ENCODE measurements at regions not wholly inside any gene's neighbourhood (a gene's known extent, or its start where the extent isn't known, plus 50 kb on each side); places are given as distances from the start of the nearest gene placed in this dataset.

DNA sequence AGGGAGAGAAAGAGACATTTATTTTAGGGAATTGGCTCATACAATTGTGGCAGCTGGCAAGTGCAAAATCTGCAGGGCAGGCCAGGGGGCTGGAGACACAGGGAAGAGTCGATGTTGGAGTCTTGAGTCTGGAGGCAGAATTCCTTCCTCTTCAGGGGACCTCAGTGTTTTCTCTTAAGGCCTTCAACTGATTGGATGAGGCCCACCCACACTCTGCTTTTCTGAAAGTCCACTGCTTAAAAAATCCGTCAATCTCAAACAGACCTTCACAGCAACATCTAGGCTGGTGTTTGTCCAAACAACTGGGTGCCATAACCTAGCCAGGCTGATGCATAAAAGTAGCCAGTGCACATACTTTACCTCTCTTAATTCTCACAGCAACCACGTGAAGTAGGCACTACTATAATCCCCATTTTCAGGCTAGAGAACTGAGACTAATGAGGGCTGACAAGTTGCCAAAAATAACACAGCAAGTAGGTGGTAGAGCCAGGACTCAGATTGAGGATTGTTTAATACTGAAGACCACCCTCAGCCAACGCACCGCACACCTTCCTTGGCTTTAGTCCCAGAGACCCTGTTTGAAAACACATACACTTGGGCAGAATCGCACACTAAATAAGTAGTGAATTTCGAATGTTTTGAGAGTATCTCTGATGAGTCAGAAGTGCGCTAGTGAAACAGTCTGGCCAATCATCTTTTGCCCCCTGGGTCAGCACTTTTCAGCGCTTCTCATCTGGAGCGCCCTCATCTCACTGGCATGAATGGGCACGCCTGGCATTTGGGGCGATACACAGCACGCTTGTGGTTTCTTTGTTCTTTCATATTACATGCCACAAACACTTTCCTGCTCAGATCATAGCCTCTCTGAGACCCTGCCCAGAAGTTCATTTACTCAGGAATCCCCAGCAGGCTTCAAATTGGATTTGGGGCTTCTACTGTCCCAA is 591.4 kb downstream of the CCDC171 start:
- TF ChIP-seq BHLHE40 (IDR thresholded peaks at IDR 0.05; ENCODE audit: borderline replicate concordance) (no peak), SUZ12 (IDR thresholded peaks at IDR 0.05) (no peak), FOXM1 (IDR thresholded peaks at IDR 0.05; ENCODE audit: borderline replicate concordance) (no peak), CTBP1 (IDR thresholded peaks at IDR 0.05; ENCODE audit: borderline replicate concordance) (no peak), NFRKB (IDR thresholded peaks at IDR 0.05) (no peak), ZNF384 (IDR thresholded peaks at IDR 0.05) (no peak), LEF1 (IDR thresholded peaks at IDR 0.05; ENCODE audit: borderline replicate concordance) (no peak)
- no peak for DNase-seq (ENCODE audit: extremely low spot score)
- POLR2A ChIA-PET, result no interaction called here
- CTCF ChIA-PET, result no interaction called here

DNA sequence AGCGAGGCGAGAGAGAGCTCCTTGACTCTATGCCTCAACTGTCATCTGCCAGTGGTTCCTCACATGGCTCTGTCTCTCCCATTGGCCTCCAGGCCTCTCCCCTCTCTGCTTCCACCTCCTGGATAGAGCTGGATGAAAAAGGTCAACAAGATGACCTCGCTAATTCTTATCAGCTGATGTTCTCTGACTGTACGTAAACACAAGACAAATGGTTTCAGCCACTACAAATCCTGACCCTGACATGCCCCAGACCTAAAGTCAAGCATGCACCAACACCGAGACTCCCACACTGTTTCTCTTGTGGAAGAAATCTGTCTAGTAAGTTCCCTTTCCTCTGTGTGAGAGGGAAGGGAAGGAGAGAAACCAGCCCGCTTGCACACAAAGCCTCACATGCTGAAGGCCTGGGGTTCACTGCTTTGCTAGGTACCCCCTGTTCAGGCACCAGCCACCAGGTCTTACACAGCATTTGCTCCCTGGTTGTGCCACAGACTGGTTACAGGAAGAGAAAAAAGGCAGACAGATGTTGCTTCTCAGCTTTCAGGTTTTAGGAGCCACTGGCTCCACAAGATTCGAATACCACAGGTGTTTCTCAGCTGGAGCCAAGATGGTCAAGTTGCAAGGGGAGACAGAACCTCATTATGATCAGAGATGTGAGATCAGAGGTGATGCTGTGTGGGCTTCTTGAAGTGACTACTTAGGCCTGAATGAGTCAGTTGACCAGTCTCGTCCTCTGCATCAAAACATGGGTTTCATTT is 592.5 kb downstream of the CCDC171 start:
- no peak for DNase-seq (ENCODE audit: extremely low spot score)
- TF ChIP-seq ARNT (IDR thresholded peaks at IDR 0.05) (no peak), BHLHE40 (IDR thresholded peaks at IDR 0.05; ENCODE audit: borderline replicate concordance) (no peak), HDGF (IDR thresholded peaks at IDR 0.05; ENCODE audit: borderline replicate concordance) (no peak), L3MBTL2 (conservative IDR thresholded peaks at IDR 0.05) (no peak), CTBP1 (IDR thresholded peaks at IDR 0.05; ENCODE audit: borderline replicate concordance) (no peak), SUZ12 (IDR thresholded peaks at IDR 0.05) (no peak), FOXA1 (IDR thresholded peaks at IDR 0.05) (no peak), ELF4 (IDR thresholded peaks at IDR 0.05) (no peak)
- POLR2A ChIA-PET, result no interaction called here
- CTCF ChIA-PET, result interaction anchor here (1.3 kb wide), 1 partner anchor 12 kb away, joined by 3 read pairs; no protein-coding TSS in a partner anchor

DNA sequence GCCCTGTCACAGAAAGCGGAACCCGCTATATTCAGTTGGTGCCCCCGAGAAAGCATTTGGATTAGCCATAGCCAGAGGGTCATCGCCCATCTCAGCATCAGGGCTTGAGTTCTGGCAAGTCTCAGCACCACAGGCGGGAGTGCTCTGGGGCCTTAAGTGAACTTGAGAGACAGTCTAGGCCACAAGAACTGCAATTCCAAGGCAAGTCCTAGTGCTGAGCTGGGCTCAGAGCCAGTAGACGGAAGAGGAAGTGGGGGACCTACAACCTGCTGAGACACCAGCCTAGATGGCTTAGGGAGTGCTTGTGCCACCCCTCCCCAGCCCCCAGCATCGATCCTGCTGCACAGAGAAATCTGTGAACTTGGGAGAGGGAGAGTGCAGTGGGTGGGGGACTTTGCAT is 594.9 kb downstream of the CCDC171 start:
- ChIA-PET CTCF (no interaction called here), POLR2A (no interaction called here)
- no peak for DNase-seq (ENCODE audit: extremely low spot score)

DNA sequence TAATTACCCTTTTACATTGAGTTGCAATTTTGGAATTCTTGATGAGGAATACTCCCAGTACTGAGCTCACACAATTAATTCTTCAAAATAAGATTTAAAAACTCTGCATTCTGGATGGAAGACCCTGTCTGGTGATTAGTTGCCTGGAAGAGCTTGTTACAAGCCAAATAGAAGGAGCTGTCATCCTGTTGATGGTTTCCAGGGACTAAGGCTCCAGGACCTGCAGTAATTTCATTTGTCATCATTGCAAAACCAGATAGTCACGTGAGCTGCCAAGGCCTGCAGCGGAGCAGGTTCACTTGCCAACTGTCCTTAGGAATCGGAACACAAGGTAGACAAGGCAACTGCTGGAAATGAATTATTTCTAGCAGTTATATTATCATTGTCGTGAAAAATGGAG is 597.7 kb downstream of the CCDC171 start:
- TF ChIP-seq FOXA1 (IDR thresholded peaks at IDR 0.05) (no peak), ARNT (IDR thresholded peaks at IDR 0.05) (no peak), NFRKB (IDR thresholded peaks at IDR 0.05) (no peak), SP1 (IDR thresholded peaks at IDR 0.05) (no peak)
- TF ChIP-seq, protein P1, sequence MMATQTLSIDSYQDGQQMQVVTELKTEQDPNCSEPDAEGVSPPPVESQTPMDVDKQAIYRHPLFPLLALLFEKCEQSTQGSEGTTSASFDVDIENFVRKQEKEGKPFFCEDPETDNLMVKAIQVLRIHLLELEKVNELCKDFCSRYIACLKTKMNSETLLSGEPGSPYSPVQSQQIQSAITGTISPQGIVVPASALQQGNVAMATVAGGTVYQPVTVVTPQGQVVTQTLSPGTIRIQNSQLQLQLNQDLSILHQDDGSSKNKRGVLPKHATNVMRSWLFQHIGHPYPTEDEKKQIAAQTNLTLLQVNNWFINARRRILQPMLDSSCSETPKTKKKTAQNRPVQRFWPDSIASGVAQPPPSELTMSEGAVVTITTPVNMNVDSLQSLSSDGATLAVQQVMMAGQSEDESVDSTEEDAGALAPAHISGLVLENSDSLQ (IDR thresholded peaks at IDR 0.05), result no peak
- no peak for DNase-seq (ENCODE audit: extremely low spot score)
- POLR2A ChIA-PET, result no interaction called here
- CTCF ChIA-PET, result no interaction called here

More for the DNA sequence above, 594.9 kb downstream of the CCDC171 start:
- TF ChIP-seq HDGF (IDR thresholded peaks at IDR 0.05; ENCODE audit: borderline replicate concordance) (no peak), L3MBTL2 (conservative IDR thresholded peaks at IDR 0.05) (no peak), FOXM1 (IDR thresholded peaks at IDR 0.05; ENCODE audit: borderline replicate concordance) (no peak), ZNF384 (IDR thresholded peaks at IDR 0.05) (no peak), ELF4 (IDR thresholded peaks at IDR 0.05) (no peak), BHLHE40 (IDR thresholded peaks at IDR 0.05; ENCODE audit: borderline replicate concordance) (no peak), SP1 (IDR thresholded peaks at IDR 0.05) (no peak), TARDBP (IDR thresholded peaks at IDR 0.05) (no peak), FOXA1 (IDR thresholded peaks at IDR 0.05) (no peak), NFRKB (IDR thresholded peaks at IDR 0.05) (no peak), SUZ12 (IDR thresholded peaks at IDR 0.05) (no peak)
- TF ChIP-seq, protein P1 (IDR thresholded peaks at IDR 0.05), result no peak

DNA sequence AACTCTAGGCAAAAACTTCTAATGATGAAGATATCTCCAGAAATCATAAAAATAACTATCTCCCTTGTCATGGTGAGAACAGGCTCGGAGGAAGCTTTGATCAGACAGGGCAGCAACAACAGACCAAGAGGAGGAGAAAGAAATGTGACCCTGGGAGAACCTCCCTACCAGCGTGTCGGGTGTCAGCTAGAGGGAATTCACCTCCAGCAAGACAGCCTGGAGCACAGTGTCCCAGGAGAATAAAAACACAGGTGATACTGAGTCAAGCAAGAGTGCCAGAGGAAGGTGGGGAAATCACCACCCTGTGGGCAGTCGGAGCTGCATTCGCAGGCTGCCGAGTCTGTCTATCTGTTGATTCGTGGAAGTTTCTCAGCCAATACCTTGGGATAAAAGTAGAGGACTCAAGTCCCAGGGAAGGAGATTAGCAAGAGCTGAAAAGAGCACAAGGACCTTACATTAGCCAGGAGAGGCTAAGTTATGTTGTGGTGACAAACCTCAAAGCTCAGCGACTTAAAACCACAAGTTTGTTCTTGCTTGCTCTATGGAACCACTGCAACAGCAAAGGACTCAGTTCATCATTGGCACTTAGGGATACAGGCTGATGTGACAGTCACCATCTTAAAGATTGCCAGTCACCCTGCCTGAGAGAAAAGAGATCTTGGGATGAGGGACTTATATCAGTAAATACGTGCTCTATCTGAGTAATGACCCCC is 598.3 kb downstream of the CCDC171 start:
- no peak for DNase-seq (ENCODE audit: extremely low spot score)
- TF ChIP-seq L3MBTL2 (conservative IDR thresholded peaks at IDR 0.05), result no peak
- TF ChIP-seq SUZ12 (IDR thresholded peaks at IDR 0.05), result no peak
- no peak for TF ChIP-seq LEF1 (IDR thresholded peaks at IDR 0.05; ENCODE audit: borderline replicate concordance)
- no peak for TF ChIP-seq FOXM1 (IDR thresholded peaks at IDR 0.05; ENCODE audit: borderline replicate concordance)
- ChIA-PET CTCF (no interaction called here), POLR2A (no interaction called here)

DNA sequence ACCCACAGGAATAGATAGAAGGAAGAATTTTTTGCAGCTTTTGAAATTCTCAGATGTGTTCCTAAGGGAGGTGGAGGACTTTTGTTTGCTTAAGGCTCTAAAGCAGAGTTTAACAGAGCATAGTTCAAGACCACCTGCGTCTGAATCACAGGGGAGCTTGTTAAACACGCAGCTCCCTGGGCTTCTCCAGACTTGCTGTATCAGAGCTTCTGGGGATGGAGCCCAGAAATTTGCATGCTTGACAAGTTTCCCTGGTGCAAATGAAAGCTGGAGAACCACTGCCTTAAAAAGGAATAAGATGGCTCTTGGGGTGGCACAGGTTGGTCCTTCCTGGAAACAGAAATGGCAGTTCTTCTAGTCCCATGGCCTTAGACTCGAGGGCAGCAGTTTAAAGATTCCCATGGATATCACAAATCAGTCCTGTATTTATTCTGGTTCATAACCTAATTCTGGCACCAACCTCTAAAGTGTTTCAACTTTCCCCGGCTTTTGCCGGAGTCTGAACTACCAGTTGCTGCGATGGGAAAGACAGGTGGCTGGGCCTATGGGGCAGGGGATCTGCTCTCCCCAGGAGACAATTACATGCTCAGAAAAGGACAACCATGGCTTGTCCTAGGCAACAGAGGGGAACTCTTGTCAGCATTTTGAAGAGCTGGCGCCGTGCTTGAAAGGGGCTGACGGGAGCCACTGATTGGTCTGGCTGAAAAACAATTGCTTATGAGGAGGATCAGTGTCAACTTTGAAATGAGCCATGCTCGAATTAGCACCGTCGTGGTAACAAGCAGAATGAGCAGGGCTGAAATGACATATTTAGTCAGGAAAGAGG is 599.6 kb downstream of the CCDC171 start:
- TF ChIP-seq ZNF384 (IDR thresholded peaks at IDR 0.05), result no peak
- no peak for TF ChIP-seq SP1 (IDR thresholded peaks at IDR 0.05)
- no peak for TF ChIP-seq BHLHE40 (IDR thresholded peaks at IDR 0.05; ENCODE audit: borderline replicate concordance)
- no peak for TF ChIP-seq TARDBP (IDR thresholded peaks at IDR 0.05)
- no peak for TF ChIP-seq NFRKB (IDR thresholded peaks at IDR 0.05)
- TF ChIP-seq FOXK2 (IDR thresholded peaks at IDR 0.05), result no peak
- TF ChIP-seq FOXA1 (IDR thresholded peaks at IDR 0.05), result no peak
- TF ChIP-seq LEF1 (IDR thresholded peaks at IDR 0.05; ENCODE audit: borderline replicate concordance), result no peak
- DNase-seq (ENCODE audit: extremely low spot score), result no peak
- POLR2A ChIA-PET, result no interaction called here
- CTCF ChIA-PET, result no interaction called here
